NCI-H82 treated with DMSO at 0.1 percent for 48 hours (cell line): ENCODE measurements at regions not wholly inside any gene's neighbourhood (a gene's known extent, or its start where the extent isn't known, plus 50 kb on each side); places are given as distances from the start of the nearest gene placed in this dataset.
"Not testable (repeated sequence)": the region's sequence is repeated elsewhere in the genome, so short reads cannot be mapped to it uniquely, and the experiment has no call there.

Experiments used
- DNase-seq: peaks from one replicate; lab custom pipeline; 2025; ENCODE audit not compliant: unreplicated experiment; lab: John Stamatoyannopoulos, UW

DNA sequence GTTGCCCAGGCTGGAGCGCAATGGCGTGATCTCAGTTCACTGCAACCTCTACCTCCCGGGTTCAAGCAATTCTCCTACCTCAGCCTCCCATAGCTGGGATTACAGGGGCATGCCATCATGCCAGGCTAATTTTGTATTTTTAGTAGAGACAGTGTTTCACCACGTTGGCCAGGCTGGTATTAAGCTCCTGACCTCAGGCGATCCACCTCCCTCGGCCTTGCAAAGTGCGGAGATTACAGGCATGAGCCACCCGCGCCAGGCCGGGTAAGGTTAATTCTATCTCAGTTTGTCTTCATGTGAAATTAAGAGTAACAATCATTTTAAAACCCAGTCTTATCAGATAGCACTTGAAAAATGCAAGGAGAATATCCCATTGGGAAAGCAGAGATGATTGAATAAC, 1681.7 kb upstream of the DDX18 start:
- no peak for DNase-seq

DNA sequence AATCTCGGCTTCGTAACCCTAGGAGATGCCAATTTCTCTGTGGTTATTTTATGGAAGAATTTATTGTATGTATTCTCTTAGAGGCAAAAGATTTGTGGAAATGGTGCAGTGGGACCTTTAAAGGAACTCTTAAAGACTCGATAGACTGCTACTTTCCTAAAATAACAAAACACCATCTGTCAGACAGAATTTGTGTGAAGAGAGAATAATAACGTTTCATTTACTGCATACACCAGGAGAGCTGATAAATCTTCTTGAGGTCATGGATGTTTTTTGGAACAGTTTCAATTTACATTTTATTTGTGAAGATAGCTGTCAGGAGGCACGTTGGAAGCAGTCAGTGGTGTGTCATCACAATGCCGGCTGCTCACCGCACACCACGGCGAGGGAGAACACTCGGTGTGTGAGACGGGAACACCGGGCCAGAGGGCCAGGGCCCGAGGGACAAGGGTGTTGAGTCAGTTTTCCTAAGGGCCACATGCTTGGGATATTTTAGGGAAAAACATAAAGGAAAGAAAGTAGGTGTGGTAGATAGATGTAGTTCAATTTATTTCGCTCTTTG, 1681.0 kb upstream of the DDX18 start:
- no peak for DNase-seq

DNA sequence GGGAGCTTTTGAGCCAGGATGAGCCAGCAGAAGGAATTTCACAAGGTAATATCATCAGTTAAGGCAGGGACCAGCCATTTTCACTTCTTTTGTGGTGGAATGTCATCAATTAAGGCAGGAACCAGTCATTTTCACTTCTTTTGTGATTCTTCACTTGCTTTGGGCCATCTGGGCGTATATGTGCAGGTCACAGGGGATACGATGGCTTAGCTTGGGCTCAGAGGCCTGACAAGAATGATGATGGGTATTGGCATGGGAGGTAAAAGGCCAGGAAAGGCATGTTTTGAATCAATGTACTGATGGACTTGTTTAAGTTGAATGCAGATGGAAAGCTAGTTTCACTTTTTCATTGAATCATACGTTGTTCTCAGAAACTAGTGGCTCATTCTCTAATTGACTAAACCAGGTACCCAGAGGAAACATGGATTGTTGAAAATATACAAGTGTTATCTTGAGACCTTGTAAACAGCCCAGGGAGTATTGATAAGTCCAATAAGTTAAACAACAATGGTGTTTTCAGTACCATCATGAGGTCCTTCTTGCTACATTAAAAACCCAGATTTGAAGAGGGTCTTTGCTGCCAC, 1672.5 kb upstream of the DDX18 start:
- no peak for DNase-seq

DNA sequence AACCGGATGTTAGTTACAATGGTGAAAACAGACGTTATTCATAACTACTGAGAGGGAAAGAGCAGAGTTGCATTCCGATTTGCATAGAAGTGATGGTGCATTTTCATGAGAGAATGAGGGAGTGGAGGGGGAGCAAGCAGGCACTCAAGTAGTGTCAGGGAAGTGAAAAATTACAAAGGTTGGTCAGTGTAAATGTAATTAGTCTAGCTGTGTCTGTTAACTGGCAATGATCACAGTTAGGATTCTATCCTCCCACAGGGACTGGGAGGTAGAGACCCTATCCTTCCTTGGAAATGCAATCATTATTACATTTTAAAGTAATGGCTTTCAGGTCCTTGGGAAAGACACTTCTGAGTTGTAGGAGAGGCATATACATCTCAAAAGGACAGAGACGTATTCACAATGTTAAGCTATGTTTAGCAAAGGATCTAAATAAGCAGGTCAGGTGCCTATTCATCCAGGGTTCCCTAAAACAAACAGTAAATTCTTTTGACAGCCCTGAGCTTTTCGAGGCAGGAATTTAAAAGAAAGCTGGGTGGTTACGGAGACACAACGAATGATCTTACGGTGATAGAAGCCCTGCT, 1671.8 kb upstream of the DDX18 start:
- DNase-seq = no peak

DNA sequence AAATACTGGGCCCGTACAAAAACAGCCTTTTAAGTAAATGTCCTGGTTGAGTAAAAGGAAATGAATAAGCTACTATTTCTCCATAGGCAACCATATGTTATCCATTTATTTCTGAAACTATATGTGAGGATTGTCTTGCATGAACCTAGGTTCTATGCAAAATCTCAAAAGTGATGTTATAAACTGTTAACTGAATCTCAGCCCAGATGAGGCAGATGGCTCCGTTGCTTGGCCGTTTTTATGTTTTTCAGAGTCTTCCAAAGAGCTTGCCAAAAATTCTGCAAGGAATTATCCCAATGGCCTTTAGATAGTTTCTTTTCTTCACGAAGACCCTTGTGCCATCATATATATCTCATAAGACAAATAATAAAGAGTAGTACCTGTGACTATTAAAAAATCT, 1669.5 kb upstream of the DDX18 start:
- no peak for DNase-seq

DNA sequence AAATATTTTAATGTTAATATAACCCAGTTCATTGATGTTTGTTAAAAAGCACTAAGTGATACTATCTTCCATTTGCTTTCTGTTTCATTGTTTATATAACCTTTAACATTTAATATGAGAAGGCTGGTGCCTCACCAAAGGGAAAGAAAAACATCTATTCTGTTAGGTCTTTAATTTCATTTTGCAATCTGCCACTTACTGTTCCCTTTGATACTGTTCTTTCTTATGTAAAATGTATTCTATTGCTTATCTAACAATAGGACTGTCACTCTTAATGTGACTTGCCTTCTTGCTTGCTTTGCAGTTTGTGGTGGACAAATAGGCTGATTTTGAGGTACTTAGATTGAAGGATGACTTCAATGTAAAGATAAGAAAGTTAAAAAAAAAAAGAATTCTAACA, 1666.1 kb upstream of the DDX18 start:
- no peak for DNase-seq

DNA sequence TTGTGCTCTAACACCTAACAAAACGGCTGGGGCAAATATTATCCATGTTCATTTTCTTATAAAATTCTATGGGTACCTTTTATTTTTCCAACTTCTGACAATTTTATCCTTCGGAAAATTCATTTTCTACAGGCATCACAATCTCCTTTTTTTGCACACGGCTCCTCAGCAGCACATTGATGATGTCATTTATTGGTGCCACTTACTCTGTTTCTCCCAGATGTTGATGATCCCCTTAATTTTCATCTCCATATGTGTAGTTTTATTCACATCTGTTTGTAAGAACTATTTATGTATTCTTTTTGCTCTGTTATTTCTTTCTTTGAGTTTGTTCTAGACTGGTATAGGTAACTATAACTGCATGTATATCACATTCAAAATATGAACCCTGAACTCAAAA, 1660.8 kb upstream of the DDX18 start:
- no peak for DNase-seq

DNA sequence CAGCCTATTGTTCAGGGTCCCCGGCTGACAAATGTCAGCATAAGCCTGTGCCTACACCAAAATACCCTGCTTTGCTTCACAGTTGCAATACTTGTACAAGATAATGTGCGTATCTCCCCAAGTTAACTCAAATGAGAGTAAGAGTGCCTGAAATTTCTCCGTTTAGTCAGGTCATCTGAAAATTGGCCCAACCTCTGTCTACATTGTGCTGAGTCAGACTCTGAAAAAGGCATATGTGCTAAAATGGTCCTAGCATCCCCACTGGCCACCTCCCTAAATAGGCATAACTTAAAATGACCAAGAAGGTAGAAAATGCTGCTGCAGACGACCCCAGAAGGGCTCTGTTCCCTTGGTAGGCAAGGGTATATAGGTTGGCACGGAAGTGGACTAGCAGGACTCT, 1653.8 kb upstream of the DDX18 start:
- no peak for DNase-seq

DNA sequence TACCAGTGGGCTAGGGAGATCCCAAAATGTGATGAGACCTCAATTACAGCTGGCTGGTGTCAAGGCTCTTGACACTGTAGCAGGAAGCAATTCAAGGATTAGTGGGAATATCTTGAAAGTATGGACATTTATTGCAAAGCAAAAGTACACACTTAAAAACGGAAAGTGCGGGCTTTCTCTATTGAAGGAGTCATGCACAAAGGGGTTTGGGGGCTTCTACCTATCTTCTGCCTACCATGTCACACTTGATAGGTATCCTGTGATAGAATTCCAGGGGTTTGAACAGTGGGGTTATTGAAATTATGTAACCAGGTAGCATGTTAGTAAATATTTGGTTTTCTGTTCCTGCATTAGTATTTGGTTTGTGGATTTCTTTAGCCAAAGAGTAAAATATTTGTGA, 1652.1 kb upstream of the DDX18 start:
- no peak for DNase-seq

DNA sequence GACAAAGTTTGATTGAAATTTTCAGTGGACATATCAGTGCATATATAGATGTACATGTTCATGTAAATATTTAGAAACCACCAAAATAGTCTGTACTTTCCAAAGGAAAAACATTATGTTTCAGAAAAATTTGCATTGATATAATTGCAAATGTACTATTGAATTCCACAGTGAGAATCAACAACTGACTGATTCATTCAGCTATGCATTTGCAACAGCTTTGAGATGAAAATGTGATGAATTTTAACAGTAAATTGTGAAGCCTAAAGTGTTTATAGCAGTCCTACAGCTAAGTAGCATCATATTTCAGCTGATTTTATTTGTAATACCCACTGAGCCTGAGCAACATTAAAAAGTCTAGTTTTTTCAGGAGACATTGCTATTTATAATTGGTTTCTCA, 1647.4 kb upstream of the DDX18 start:
- DNase-seq = no peak

DNA sequence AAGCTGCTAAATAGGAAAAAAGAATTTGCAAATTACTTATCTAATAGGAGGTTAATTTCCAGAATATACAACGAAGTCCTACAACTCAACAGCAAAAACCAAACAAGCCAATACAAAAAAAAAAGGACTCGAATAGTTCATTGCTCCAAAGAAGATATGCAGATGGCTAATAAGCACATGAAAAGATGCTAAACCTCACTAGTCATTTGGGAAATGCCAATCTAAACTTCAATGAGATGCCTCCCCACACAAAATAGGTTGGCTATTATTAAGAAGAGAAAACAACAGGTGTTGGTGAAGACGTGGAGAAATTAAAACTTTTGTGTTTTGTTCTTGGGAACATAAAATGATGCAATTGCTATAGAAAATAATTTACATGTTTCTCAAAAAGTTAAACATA, 1634.4 kb upstream of the DDX18 start:
- no peak for DNase-seq

DNA sequence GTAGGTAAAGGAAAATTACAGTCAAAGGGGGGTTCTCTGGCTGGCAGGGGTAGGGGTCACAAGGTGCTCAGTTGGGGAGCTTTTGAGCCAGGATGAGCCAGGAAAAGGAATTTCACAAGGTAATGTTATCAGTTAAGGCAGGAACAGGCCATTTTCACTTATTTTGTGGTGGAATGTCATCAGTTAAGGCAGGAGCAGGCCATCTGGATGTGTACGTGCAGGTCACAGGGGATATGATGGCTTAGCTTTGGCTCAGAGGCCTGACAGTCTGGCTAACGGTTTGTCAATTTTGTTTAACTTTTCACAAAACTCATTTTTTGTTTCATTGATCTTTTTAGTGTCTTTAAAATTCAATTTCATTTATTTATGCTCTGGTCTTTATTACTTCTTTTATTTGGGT, 1623.8 kb upstream of the DDX18 start:
- not testable (repeated sequence) for DNase-seq

DNA sequence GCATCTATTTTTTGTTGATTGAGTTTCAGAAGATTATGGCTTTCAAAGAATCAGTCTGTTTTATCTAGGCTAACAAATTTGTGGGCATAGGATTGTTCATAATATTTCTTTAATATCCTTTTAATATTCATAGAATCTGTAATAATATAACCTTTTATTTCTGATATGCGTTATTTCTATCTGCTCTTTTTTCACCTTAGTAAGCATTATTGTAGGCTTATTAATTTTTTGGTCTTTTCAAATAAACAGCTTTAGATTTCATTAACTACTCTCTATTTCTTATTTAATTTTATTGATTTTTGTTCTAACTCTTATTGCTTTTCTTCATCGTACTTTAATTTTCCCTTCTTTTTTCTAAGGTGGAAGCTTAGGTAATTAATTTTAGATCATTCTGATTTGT, 1614.4 kb upstream of the DDX18 start:
- no peak for DNase-seq

DNA sequence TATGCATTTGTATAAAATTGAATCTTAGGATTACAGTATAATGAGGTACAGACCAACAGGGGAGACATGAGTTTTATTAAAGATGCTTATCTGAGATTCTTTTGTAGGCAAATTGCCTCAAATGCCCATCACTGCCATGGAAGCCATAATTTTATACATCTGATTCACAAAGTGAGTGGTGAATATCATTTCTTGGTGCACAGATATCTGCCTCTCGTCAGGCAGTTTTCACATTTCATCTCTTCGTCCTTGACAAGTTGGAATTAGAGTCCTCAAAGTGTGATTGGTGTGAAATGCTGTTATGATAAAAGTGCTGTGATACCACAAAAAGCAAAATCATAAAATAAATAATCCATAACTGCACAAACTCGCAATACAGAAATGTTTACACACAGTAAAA, 1602.8 kb upstream of the DDX18 start:
- DNase-seq = no peak

DNA sequence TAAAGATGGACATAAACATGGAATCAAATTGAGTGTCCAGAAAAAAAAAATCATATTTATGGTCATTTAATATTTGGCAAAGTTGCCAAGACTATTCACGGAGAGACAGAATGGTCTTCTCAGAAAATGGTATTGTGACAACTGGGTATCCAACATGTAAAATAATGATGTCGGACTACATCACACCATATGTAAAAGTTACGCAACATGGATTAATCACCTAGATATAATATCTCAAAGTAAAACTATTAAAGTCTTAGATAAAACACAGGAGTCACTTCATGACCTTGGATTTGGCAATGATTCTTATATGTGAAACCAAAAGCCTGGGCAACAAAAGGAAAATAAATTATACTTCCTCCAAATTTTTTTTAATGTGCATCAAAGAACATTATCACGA, 1591.7 kb upstream of the DDX18 start:
- no peak for DNase-seq

DNA sequence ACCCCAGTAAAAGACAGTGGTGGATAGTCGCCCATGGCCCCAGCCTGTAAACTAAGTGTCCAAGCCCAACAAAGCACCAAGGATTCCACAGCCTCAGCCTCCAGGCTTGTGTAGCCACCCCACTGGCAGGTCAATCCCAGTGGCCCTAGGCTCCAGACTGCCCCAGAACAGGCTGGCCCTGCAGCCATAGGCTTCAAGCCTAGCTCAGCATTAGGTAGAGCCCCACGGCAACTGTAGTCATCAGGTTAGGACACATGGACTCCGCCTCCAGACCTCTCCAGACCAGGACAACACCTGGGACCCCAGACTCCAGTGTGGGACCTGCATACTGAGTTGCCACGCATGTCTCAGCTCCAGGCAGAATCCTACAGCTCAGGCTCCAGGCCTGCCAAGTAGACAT, 1590.6 kb upstream of the DDX18 start:
- DNase-seq = no peak

DNA sequence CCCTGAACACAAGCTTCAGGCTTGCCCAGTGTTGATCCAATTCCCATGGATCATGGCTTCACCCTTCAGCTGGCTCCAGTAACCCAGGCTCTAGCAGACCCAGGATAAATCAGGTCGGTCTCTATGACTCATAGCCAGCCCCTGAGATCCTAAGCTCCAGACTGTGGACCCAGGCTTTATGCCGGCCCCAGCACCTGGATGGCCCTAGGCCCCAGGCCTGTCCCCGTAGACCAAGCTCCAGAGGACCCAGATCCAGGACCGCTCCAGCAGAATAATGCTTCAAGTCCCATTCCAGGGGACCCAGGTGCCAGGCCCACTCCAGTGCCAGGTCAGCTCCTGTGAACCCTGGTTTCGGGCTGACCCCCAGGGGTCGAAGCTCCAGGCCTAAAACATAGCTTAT, 1589.9 kb upstream of the DDX18 start:
- no peak for DNase-seq

DNA sequence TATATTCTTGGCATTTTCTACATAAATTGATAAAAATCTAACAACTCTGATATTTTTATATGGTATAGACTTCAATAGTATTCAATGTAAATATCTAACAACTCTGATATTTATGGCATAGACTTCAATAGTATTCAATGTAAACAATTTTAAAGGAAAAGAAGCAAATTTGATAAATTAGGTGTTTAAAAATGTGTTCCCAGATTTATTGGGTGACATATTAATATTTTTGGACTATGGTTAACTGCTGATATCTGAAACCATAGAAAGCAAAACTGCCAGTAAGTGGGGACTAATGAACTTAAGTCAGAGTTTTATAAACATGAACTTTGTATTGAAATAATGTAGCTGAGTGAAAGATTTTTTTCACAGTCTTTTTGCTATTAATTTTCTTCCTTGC, 1576.0 kb upstream of the DDX18 start:
- no peak for DNase-seq

DNA sequence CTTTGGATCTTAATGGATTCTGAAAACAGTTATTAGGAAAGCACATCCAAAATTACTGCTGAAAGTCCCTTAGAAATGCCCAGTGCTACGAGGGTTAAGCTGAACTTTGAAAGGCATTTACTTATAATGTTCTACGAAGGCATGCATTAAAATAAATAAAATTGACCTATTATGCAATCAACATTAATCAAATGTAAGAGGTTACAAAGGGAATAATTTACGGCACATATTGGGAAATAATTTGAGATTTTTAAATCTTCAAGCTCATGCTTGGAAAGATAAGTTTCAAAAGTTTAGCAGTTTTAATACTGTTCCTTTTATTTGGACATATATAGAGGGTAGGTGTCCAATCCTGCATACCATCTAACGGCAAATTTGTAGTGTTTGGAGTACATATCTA, 1564.1 kb upstream of the DDX18 start:
- DNase-seq = no peak

DNA sequence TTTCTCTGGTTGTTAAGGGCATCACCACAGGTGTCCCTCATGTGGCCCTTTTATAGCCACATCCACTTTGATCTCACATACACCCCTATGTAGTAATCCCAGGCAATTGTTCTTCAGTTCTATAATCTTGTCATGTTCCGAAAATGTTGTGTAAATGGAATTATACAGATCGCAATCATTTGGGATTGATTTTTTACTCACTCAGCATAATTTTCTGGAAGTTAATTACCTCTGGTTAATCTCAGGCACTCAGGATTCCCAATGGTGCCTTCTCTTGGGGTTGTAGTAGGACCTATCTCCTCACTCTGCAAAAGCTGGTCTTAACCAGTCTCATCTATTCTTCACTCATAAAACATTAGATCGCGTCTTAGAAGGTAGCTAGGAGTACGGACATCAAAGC, 1549.6 kb upstream of the DDX18 start:
- DNase-seq = no peak

DNA sequence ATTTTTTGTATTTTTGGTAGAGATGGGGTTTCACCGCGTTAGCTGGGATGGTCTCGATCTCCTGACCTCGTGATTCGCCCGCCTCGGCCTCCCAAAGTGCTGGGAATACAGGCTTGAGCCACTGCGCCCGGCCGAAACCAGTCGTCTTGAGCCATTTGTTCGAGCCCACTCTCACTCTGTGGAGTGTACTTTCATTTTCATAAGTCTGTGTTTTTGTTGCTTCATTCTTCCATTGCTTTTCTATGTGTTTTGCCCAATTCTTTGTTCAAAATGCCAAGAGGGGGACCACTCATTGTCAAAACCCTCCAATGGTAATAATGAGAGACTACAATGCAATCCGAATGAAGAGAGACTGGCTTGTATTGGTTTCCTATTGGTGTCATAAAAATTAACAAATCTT, 1545.5 kb upstream of the DDX18 start:
- DNase-seq = no peak

DNA sequence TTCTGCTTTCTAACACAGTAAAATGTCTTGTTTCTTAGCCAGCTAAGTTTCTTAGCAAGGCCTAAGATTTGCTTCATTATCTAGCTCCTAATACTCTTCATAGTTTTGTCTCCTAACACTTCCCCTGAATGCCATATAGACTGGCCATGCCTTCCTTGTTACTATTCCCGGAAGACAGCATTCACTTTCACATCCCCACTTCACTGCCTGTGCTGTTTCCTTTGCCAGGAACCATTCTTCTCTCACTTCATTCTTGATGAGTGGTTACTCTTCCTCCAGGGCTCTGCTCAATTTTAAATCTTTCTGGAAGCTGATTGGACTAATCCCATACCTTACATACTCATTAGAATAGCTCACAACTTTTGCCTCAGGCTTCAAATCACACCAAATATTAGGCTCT, 1510.2 kb upstream of the DDX18 start:
- DNase-seq = no peak

DNA sequence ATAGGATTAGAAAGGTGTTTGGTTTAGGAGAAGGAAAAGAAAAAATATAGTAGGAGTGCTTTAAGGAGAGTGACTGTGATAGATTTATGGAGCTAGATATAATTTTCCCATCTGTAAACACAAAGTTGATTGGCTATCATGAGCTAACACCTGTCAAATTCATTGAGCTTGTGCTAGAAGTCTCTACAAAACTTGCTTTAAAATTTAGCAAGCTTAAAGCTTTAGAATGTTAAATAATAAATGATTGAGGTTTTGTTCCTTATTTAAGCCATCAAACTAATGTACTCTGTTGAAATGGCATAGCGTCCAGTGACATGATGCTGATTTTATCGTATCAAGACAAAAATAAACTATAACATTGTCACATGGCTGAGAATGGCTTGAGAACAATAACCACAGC, 1497.4 kb upstream of the DDX18 start:
- DNase-seq = no peak
